HG02938 (cell line): ENCODE measurements at regions not wholly inside any gene's neighbourhood (a gene's known extent, or its start where the extent isn't known, plus 50 kb on each side); places are given as distances from the start of the nearest gene placed in this dataset.
A peak's percentile ranks its signal among the peaks of the same experiment; 100 is the strongest.

Experiments used
- ATAC-seq: cut with Tn5 transposase; IDR thresholded peaks from one replicate; pipeline ENCODE4 v1.9.1; 2021; ENCODE audit warnings: mild to moderate bottlenecking, moderate library complexity; ENCODE audit not compliant: unreplicated experiment

DNA sequence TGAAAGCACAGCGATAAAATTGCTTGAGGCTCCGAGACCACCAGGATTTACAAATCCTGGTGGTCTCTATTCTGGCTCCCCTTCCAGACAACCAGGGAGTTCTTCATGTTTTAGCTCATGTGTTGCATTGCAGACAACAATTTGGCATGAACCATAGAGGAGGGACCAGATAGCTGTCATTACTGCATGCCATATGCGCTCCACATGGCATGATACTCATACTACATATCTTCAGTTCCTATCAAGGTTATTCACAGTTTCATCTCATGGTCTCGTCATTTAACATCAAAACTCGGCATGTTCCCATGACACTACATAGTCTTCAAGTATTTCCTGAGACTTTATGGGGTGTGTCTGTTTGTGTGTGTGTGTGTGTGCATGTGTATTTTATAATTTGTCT is 220.3 kb downstream of the OR13H1 start:
- no peak for ATAC-seq

DNA sequence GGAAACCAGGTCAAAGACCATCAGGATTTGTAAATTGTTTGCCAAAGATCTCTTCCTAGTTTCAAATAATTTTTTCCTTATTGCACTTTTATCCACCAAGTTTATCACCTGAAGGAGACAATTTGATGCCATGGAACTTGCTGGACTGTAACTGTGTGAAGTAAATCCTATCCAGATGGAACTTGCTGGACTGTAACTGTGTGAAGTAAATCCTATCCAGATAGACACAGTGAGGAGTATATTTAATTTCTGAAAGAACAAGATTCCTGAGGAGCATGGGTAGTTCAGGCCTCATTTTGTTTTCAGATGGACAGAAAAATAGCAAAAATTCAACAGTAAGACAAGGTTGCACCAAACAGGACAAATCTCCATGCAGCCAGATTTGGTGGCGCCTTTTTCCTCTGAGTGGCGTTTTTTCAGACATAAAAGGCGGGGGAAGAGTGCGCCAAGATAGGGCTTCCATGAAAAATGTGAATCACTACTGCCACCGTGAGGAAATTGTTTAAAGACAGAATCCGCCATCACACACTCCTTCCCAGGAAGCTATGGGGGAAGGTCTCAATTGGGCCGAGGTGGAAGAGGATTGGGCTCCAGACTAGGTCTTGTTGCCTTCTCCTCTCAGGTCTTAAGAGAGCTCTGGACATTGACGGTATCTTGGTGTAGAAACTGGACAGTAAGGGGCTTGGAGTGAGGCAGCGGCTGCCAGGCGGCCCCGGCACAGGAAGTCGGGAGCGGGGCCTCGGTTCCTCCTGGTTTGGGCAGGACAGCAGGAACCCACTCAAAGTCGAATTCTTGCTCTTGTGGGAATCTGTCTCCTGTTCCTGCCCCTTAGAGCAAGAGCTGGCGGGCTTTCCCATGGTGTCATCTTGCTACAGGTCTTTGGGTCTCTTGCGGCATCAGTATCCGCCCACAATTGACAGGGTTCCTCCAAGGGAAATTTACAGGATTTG is 234.7 kb downstream of the OR13H1 start:
- no peak for ATAC-seq

DNA sequence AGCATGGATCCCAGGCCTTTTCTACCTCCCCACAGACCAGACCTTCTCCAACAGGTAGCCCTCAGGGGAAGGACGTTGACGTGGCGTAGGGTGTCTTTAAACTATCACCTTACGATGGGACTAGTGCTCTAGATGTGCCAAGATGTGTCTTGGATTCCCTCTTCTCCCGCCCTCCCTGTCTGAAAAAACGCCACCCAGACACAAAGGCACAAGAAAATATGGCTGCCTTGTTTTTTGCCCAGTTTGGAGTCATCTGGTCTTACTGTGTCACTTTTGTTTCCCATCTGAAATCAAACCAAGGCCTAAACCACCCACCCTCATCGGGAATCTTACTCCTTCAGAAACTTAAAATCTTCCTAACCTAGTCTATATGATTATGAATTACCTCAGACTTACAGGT is 235.4 kb downstream of the OR13H1 start:
- ATAC-seq = no peak

DNA sequence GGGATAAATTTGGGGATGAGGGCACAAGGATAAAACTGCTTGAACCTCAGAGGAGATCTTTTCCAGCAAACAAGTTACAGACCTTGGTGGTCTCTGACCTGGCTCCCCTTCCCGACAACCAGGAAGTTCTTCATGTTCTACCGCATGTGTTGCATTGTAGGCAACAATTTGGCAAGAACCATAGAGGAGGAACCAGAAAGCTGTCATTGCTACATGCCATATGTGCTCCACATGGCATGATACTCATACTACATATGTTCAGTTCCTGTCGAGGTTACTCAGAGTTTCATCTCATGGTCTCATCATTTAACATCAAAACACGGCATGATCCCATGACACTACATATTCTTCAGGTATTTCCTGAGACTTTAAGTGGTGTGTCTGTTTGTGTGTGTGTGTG is 235.9 kb downstream of the OR13H1 start:
- no peak for ATAC-seq

DNA sequence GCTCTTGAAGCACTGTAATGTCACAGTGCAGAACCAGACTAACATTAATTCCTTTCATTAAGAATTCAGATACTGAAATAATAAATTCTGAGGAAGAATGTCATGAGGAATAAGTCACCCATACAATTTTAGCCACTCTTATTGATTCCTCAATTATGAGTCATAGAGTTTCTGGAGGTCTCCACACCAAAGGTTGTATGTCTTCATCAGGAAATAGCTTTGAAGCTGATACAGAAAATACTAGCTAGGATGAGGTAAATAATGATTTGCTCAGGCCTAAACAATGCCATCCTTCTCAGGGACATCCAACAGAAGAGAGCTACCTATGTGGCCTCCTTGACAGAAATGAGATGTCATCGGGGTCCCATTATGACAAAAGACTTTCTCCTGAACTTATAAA is 238.8 kb downstream of the OR13H1 start:
- no peak for ATAC-seq

DNA sequence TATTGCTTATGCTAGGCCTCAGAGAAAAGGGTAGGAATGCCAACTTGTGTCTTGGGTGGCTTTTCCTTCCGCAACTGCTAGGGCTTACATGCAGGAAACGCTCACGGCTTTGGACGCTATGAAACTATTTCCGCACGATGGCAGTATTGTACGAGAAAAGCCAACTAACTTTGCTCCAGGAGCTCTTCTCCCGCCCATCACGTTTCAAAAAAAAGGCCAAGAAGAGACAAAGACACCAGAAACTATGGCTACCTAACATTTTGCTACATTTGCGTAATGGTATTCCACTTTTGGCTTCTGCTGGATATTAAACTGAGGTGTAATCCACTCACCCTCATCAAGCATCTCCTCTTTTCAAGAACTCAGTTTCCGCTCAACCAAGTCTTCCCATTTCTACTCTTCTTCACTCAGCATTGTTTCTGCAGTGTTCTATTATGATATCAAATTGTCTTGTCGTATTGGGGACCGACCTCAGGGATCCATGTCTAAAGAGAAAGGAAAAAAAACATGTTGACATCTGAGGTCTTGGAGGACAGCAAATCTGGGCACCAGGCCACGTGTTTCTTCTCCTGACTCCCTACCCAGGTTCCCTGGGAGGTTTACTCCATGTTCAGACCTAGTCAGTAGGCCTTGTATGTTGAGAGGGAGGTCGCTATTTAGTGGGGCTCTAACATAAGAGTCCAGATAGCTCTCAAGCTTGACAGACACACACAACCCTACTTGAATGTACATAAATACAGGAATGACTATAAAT is 239.4 kb upstream of the STK26 start:
- no peak for ATAC-seq

DNA sequence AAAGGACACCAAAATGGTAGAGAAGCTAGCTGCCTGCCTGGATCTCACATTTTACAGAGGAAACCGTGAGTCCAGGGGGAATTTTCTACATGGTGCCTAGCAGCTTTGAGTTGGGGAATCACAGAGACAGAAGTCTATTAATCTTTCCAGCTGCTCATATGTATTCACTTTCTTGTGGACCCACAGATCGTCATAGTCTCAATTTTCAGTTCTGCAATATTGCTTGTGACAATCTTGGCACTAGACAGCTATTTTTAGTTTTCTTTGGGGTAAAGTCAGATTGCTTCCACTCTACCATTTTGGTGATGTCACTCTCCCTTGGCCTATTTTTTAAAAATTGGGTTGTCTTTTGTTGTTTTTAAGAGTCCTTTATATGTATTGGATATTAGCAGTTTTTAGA is 233.4 kb upstream of the STK26 start:
- ATAC-seq = peak; percentile 61

DNA sequence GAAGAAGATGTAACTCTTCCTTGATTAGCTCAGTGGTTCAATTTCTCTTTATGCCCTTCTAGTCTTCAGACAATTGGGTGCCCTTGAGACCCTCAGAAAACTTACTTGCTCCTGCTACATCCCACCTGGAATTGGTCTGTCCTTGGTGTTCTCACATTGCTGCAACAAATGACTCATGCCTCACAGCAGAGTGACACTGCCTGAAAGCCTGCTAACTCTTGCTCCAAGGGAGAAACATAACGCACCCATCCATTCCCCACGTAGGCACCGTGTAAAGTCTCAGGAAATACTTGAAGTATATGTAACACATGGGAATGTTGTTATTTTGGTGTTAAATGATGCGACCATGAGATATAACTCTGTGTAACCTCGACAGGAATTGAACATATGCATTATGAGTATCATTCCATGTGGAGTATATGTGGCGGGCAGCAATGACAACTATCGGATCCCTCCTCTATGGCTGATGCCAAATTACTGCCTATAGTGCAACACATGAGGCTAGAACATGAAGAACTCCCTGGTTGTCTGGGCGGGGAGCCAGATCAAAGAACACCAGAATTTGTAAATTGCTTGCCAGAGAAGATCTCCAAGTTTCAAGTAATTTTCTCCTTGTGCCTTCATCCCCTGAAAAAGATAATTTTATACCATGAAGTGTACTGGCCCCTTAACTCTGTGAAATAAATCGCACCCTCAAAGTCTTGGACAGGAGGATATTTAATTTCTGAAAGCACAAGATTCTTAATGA is 231.3 kb upstream of the STK26 start:
- ATAC-seq = no peak

DNA sequence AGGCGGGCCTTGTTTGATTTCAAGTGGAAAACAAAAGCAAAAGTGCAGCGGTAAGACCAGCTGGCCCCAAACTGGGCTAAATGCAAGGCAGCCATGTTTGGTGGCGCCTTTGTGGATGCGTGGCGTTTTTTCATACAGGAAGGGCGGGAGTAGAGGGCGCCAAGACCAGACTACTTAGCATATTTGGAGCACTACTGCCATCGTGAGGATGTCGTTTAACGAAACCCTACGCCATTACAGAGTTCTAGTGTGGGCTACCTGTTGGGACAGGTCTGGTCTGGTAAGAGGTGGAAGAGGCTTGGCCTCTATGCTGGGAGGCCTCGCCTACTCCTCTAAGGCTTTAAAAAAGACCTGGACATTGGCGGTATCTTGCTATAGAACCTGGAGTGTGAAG is 230.7 kb upstream of the STK26 start:
- no peak for ATAC-seq

DNA sequence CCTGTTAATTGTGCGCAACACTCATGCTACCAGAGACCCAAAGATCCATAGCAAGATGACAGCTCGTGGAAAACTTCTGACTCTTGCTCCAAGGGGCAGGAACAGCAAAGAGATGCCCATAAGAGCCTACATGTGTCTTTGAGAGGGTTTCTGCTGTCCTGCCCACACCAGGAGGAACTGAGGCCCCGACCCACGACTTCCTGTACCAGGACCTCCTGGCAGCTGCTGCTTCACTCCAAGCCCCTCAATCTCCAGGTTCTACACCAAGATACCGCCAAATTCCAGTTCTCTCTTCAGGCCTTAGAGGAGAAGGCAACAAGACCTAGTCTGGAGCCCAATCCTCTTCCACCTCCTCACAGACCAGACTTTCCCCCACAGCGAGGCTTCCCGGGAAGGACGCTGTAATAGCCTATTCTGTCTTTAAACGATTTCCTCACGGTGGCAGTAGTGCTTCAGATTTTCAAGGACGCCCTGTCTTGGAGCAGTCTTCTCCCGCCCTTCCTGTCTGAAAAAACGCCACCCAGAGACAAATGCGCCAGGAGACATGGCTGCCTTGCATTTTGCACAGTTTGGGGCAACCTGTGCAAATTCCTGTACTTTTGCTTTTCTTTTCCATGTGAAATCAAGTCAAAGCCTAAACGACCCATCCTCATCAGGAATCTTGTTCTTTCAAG is 230.2 kb upstream of the STK26 start:
- ATAC-seq = no peak

DNA sequence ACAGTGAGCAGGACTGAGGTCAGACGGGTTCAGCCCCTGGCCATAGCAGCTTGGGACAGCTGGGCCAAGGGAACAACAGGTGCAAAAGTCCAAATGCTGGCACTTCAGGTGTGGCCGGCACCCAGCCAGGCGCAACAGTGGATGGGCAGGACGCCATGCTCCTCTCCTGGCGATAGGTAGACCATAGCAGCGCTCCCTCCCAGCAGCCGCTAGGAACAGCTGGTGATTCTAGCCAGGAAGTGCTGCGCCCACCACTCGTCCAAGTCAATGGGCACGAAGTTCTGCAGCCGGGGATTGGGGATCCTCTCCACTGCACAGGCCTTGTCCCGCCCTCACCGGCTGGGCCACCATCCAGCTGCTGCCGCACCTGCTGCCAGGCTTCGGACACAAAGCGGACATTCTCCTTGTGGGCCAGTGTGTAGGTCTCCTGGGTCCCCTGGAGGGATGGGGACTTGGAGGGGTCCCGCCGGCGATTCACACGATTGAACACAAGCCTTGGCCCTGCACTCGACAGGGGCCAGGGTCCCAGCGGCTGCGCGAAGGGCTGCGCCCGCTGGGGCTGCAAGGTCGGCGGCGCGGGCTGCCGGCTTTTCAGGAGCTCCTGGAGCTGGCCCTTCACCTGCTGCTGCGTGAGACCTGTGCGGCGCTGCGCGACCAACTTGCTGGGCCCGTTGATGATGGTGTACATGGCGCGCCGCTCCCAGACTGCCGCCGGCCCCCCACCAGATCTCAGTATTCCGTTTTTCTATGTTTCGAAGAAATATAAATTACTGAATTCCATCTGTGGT is 227.5 kb upstream of the STK26 start:
- ATAC-seq = no peak

DNA sequence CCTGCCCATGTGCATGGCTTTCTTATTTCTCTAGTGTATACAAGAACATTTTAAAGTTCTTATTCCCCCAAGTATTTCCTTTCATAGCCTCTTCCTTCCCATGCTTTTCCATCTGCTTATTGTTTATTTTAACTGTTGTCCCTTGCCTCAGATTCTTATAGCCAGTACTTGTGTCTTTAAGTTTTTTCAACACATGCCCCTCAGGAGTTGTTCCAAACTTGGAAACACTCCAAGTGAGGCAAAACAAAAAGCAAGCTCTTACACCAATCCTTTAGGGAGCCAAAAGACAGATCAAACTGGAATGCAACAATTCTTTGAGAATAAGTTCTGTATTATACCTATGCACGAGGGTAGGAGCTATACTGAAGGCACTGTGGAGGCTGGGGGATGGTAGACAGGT is 222.0 kb upstream of the STK26 start:
- ATAC-seq = no peak

DNA sequence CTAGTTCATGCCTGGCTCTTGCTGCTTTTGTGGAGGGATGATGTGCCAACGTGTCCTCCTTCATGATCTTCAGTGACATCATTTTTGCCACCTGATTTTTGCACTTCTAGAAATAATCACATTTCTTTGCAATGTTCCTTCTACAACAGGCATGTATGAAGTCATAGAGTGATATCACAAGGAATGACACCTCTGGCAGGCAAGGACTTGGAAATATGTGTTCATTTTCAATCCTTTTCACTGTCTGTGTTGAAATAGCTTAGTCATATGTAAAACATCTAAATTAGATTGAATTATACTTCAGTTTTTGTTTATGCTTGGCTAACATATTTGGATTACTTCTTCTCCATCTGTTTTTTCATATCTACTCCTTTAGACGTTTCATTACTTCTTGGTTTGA is 221.2 kb upstream of the STK26 start:
- no peak for ATAC-seq

DNA sequence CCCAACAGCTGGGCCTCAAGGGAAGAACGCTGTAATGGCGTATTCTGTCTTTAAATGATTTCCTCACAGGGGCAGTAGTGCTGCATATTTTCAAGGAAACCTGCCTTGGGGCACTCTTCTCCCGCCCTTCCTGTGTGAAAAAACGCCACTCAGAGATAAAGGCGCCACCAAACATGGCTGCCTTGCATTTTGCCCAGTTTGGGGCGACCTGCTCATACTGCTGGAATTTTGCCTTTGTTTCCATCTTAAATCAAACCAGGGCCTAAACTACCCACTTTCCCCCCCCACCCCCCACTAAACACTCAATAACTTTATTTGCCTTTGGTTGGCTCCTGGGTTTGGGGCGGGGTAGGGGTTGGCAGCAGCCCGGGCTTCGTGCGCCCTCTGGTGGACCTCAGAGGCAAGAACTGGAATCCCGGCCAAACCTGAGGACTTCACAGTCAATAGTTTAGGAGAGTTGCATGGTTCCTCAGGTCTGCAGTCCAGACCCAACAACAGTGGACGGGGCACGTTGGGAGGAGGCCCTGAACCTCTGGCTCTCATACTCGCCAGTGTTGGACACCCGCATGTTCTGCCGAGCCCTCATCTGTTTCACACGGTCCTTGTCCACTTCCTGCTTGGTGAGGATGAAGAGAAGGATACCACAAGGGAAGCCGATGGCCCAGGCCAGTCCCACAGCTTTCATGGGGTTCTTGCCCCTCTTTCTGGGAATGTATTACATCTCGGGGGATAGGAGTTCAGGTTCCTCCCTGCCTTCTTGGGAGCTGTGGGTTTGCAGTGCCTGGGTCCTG is 220.1 kb upstream of the STK26 start:
- no peak for ATAC-seq

DNA sequence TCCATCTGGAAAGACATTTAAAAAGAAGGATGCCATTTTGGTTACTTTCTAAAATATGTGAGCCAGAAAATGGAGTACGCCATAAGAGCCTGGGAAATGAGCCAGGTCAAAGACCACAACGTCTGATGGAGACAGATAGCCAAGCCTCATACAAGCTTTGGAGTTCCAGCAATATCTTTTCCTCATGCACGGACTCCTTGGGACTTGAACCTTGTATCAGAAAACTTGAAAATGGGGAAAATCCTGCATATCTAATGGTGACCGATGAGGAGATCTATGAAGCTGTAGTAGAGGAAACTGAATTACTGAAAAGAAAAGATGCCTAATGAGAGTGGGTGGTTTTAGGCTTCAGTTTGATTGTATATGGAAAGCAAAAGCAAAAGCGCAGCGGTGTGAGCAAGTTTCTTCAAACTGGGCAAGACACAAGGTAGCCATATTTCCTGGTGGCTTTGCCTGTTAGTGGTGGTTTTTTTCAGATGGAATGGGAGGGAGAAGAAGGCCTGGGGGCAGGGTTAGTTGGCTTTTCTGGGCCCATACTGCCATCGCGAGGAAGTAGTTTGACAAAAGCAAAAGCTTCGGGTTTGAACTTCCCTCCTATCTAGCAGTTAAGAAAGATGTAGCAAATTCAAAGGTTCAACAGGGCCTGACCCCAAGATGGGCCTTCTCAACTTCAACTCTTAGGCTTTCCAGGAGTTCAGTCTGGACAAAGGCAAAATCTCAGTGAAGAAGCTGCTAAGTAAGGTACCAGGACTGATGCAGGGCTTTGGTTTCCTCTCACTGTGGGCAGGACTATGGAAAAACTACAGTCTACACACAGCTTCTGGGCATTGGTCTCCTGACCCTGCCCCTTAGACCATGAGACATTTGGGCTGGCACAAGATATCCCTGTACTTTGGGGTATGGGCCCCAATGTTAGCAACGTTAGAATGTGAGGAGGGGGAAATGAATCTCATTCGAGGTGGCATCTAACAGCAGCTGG is 210.0 kb upstream of the STK26 start:
- ATAC-seq = peak; percentile 90

DNA sequence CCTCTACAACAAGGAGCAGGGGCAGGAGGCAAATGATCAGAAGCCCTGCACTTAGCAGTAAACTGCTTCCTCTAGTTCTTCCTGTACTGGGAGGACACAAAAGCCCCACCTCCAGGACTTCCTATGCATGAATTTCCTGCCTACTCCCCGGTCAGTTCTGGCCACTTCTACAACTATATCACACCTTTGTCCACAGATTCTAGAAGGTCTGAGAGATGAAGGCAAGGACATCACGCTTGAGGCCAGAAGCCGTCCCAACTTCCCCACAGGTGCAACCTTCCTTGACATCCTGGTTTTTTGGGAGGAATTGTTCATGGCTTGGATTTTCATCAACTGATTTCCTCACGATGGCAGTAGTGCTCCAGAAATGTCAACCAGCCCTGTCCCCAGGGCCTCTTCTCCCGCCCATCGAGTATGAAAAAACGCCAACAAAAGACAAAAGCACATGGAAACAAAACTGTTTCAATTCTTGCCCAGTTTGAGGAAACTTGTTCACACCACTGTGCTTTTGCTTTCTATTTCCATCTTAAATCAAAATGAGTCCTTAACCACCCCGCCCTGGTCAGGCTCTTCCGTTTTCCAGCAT is 206.5 kb upstream of the STK26 start:
- ATAC-seq = peak; percentile 43

DNA sequence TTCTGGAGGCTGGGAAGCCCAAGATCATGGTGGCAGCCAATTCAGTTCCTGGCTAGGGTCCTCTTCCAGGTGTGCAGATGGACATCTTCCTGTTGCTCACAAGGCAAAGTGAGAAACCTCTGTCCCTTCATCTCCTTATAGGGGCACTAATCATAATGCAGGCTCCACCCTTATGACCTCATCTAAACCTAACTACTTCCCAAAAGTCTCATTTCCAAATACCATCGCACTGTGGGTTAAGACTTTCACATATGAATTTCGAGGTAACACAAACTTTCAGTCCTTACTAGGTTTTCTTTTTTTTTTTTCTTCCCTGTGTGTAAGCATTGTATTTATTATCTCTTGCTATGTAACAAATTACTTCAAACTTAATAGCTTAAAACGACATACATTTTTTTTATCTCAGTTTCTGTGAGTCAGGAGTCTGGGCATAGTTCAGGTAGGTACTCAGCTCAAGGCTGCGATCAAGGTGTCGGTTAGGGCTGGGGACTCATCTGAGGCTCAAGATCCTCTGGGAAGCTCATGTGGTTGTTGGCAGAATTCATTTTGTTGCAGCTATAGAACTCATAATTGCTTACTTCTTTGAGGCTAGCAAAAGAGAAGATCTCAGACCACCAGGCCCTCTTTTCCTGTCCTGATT is 204.7 kb upstream of the STK26 start:
- ATAC-seq = no peak
